Heart left ventricle (tissue), 13 donors: ENCODE measurements at regions not wholly inside any gene's neighbourhood (a gene's known extent, or its start where the extent isn't known, plus 50 kb on each side); places are given as distances from the start of the nearest gene placed in this dataset.

Source experiments
- POLR2A ChIP-seq, 2 donors: fragments of 450-650 bp; IDR thresholded peaks; one replicate each; pipeline ENCODE4 v1.6.1; 2017; ENCODE audit warnings: antibody characterized with exemption in 2 of 2, mild to moderate bottlenecking in 2 of 2, moderate library complexity in 2 of 2
- TF ChIP-seq, protein P1 (sequence below), 12 donors: fragments of 200-600 bp; sonication (generic) in 4 of 12; IDR thresholded peaks; one replicate each; pipeline versions ENCODE4 v1.5.0 to v1.8.0; 2018 to 2022; ENCODE audit warnings: antibody characterized with exemption in 12 of 12, mild to moderate bottlenecking in 5 of 12
- donor health status: ischemic (EF 13 %, LVEDD 7.1; RV severe dilation, severe dysfunction).
- donor health status: DM: no; HTN: yes; CAD: no.
- donor health status: DM: no; HTN: no; CAD: no.
- donor health status: ischemic (EF 25% LVEDD 6.9; RV normal size, moderate dysfunction).
- donor health status: ischemic (EF 25% LVEDD 5.7; RV mildly dilated, moderate dysfunction).
- donor health status: ischemic (EF 35%, LVEDD 5.7; RV mildly dilated, moderate dysfunction).
- donor health status: nonischemic (EF 11% LVEDD 7.7; RV severe dilation, severe dysfunction).
- donor health status: DM: yes; HTN: yes; CAD: no.
- donor health status: PGD.
- donor health status: ischemic (EF 29% LVEDD 5.4; RV normal size, mild dysfunction).
- donor health status: nonischemic (EF 23%, LVEDD 6.1; RV moderate dilation, normal function).

DNA sequence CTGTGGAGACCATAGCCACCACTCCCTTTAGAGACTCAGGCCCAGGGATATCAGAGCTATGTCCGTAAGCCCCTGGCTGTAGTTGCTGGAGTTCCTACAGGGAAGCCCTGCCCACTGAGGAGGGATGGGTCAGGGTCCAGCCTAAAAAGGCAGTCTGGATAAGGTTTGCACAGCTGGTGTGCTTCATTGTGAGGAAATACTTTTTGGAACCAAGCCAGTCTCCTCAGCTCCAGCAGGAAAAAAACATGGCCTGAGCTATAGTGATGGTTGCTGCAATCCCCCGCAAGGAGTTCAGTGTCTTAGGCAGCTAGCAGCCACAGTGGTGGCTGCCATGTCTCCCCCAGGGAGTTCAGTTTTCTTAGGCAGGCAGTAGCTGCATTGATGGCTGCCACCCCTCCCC, 52.6 kb upstream of the CYP2C8 start:
- TF ChIP-seq, protein P1, sequence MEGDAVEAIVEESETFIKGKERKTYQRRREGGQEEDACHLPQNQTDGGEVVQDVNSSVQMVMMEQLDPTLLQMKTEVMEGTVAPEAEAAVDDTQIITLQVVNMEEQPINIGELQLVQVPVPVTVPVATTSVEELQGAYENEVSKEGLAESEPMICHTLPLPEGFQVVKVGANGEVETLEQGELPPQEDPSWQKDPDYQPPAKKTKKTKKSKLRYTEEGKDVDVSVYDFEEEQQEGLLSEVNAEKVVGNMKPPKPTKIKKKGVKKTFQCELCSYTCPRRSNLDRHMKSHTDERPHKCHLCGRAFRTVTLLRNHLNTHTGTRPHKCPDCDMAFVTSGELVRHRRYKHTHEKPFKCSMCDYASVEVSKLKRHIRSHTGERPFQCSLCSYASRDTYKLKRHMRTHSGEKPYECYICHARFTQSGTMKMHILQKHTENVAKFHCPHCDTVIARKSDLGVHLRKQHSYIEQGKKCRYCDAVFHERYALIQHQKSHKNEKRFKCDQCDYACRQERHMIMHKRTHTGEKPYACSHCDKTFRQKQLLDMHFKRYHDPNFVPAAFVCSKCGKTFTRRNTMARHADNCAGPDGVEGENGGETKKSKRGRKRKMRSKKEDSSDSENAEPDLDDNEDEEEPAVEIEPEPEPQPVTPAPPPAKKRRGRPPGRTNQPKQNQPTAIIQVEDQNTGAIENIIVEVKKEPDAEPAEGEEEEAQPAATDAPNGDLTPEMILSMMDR (IDR thresholded peaks at IDR 0.05), result no peak
- no peak for TF ChIP-seq POLR2A (IDR thresholded peaks at IDR 0.05)
